Ishikawa (cell line): ENCODE measurements at regions not wholly inside any gene's neighbourhood (a gene's known extent, or its start where the extent isn't known, plus 50 kb on each side); places are given as distances from the start of the nearest gene placed in this dataset.

ENCODE experiments used
- CREB1 ChIP-seq: IDR thresholded peaks from 2 replicates; pipeline ENCODE4 v1.6.1; 2012; ENCODE audit warnings: low read depth
- YY1 ChIP-seq: IDR thresholded peaks from 2 replicates; pipeline ENCODE4 v1.6.1; 2012; ENCODE audit warnings: low read depth
- TF ChIP-seq, protein P1 (sequence below): IDR thresholded peaks from 2 replicates; pipeline ENCODE4 v1.6.1; 2012

DNA sequence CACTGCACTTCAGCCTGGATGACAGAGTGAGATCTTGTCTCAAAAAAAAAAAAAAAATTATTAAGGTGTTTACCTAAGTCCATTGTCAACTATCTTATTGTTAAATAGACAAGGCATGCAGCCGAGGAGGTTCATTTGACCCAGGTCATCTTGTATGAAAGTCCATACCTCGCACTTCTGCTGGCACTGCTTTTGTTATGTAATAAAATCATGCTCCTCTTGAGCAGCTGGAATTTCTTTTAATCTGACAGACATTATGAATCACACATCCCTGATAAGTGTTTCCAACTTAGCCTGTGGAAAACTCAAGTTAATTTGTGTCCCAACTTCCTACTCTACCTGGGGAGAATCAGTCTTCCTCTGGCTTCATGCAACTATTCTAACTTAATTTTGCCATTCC lies 315.6 kb upstream of the KLF4 start:
- no peak for TF ChIP-seq CREB1
- no peak for TF ChIP-seq YY1
- TF ChIP-seq, protein P1, sequence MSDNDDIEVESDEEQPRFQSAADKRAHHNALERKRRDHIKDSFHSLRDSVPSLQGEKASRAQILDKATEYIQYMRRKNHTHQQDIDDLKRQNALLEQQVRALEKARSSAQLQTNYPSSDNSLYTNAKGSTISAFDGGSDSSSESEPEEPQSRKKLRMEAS: no peak
